Mucosa of descending colon (tissue), 3 donors: ENCODE measurements at regions not wholly inside any gene's neighbourhood (a gene's known extent, or its start where the extent isn't known, plus 50 kb on each side); places are given as distances from the start of the nearest gene placed in this dataset.

Experiments
- ATAC-seq: fragments of 200-7000 bp; cut with Tn5 transposase; one replicate; pipeline ENCODE4 v1.9.1; 2020; ENCODE audit warnings: mild to moderate bottlenecking, moderate library complexity
- DNase-seq, 3 donors: peaks; one replicate each; pipeline ENCODE4 v3.0.0-alpha.2; 2020
- H3K36me3 ChIP-seq: fragments of 200-600 bp; one replicate; pipeline ENCODE4 v1.8.0; 2021; ENCODE audit warnings: low read depth, mild to moderate bottlenecking
- H3K4me1 ChIP-seq: fragments of 200-600 bp; one replicate; pipeline ENCODE4 v1.8.0; 2021; ENCODE audit warnings: low read depth, mild to moderate bottlenecking
- H3K4me3 ChIP-seq: fragments of 200-600 bp; one replicate; pipeline ENCODE4 v1.8.0; 2021; ENCODE audit warnings: mild to moderate bottlenecking
- H3K9me3 ChIP-seq: fragments of 200-600 bp; one replicate; pipeline ENCODE4 v1.8.0; 2021; ENCODE audit warnings: mild to moderate bottlenecking
- CTCF ChIP-seq: fragments of 200-600 bp; IDR thresholded peaks from one replicate; pipeline ENCODE4 v1.8.0; 2022; ENCODE audit warnings: antibody characterized with exemption, mild to moderate bottlenecking
- intact Hi-C, 2 donors: fragments of 100-400 bp; cut with DNase I in 1 of 2; cut with micrococcal nuclease in 1 of 2; formaldehyde crosslinking; loops; one replicate each; pipeline versions ENCODE4 v1.11.0 to v1.11.1; 2022; cut with DNase I, micrococcal nuclease
- donor health status: DM: no; HTN: no; CAD: no; lungs with moderate emphysema.
- donor health status: DM: no; HTN: no; CAD: no.
- donor health status: DM: no; HTN: yes; CAD: no.

GRCh38 chr14:97657609-97658008, 860.4 kb downstream of the VRK1 start:
- H3K4me3 ChIP-seq: no peak overlapping the region
- no peak for TF ChIP-seq CTCF
- no peaks in the 10 kb centered on the region for H3K4me1 ChIP-seq
- H3K9me3 ChIP-seq: no peaks in the 10 kb centered on the region
- intact Hi-C loops: no loop called here
- no peaks in the 10 kb centered on the region for H3K36me3 ChIP-seq
- no peak for DNase-seq
- ATAC-seq: no peak

- DNase-seq (no peak), ATAC-seq (no peak)
- no peak for TF ChIP-seq CTCF
- no peak overlapping the region for H3K4me3 ChIP-seq
- no peaks in the 10 kb centered on the region for H3K4me1 ChIP-seq
- intact Hi-C loops: no loop called here
- no peaks in the 10 kb centered on the region for H3K9me3 ChIP-seq
- no peaks in the 10 kb centered on the region for H3K36me3 ChIP-seq
Observed at GRCh38 chr14:97687944-97688630, 890.9 kb downstream of the VRK1 start.

GRCh38 chr14:97688631-97689336, 891.6 kb downstream of the VRK1 start:
- intact Hi-C loops: no loop called here
- Histone ChIP-seq H3K36me3 (no peaks in the 10 kb centered on the region), H3K4me1 (no peaks in the 10 kb centered on the region), H3K9me3 (no peaks in the 10 kb centered on the region), H3K4me3 (no peak overlapping the region)
- ATAC-seq (no peak), DNase-seq (no peak)
- TF ChIP-seq CTCF: no peak

- intact Hi-C loops: no loop called here
- TF ChIP-seq CTCF: no peak
- Histone ChIP-seq H3K4me3 (no peak overlapping the region), H3K9me3 (no peaks in the 10 kb centered on the region), H3K36me3 (no peaks in the 10 kb centered on the region), H3K4me1 (no peaks in the 10 kb centered on the region)
- DNase-seq: no peak
- ATAC-seq: no peak
Observed at GRCh38 chr14:97692084-97692483, 894.9 kb downstream of the VRK1 start.

- DNase-seq (no peak), ATAC-seq (no peak)
- no peak for TF ChIP-seq CTCF
- Histone ChIP-seq H3K4me1 (no peaks in the 10 kb centered on the region), H3K36me3 (no peaks in the 10 kb centered on the region), H3K4me3 (no peak overlapping the region), H3K9me3 (no peaks in the 10 kb centered on the region)
- intact Hi-C loops: no loop called here
Observed at GRCh38 chr14:97695456-97695981, 898.3 kb downstream of the VRK1 start.
